DOHH2 (cell line): ENCODE measurements at regions not wholly inside any gene's neighbourhood (a gene's known extent, or its start where the extent isn't known, plus 50 kb on each side); places are given as distances from the start of the nearest gene placed in this dataset.

Experiments
- H3F3A ChIP-seq: fragments of 200-600 bp; sonication (generic), shearing (Covaris generic); 2 replicates; pipeline ENCODE4 v1.6.0; 2016; ENCODE audit warnings: antibody characterized with exemption, mild to moderate bottlenecking; ENCODE audit not compliant: control insufficient read depth, insufficient read depth
- H3K27ac ChIP-seq: fragments of 200-600 bp; sonication (generic); 2 replicates; pipeline ENCODE4 v1.5.1; 2014; ENCODE audit warnings: low read depth, mild to moderate bottlenecking, low read length, moderate library complexity
- H3K27me3 ChIP-seq: fragments of 200-600 bp; sonication (generic); 2 replicates; pipeline ENCODE4 v1.6.1; 2014; ENCODE audit warnings: mild to moderate bottlenecking, low read length, mixed read lengths; ENCODE audit not compliant: control insufficient read depth
- H3K36me3 ChIP-seq: fragments of 200-600 bp; sonication (generic); 2 replicates; pipeline ENCODE4 v1.6.1; 2014; ENCODE audit warnings: mild to moderate bottlenecking, low read length, moderate library complexity, mixed read lengths; ENCODE audit not compliant: control insufficient read depth
- H3K4me1 ChIP-seq: fragments of 200-600 bp; sonication (generic); 2 replicates; pipeline ENCODE4 v1.6.1; 2014; ENCODE audit warnings: mild to moderate bottlenecking, low read length, mixed read lengths; ENCODE audit not compliant: control insufficient read depth
- H3K4me2 ChIP-seq: fragments of 200-600 bp; sonication (generic); 2 replicates; pipeline ENCODE4 v1.6.0; 2014; ENCODE audit warnings: mild to moderate bottlenecking, low read length, moderate library complexity
- H3K4me3 ChIP-seq: fragments of 200-600 bp; sonication (generic); 2 replicates; pipeline ENCODE4 v1.5.1; 2014; ENCODE audit warnings: mild to moderate bottlenecking, low read length, mixed read lengths
- H3K79me2 ChIP-seq: fragments of 200-600 bp; sonication (generic); 2 replicates; pipeline ENCODE4 v1.6.1; 2014; ENCODE audit warnings: mild to moderate bottlenecking, low read length, mixed read lengths; ENCODE audit not compliant: control insufficient read depth
- H3K9me2 ChIP-seq: fragments of 200-600 bp; sonication (generic); replicated peaks from 2 replicates; pipeline ENCODE4 v1.6.1; 2014; ENCODE audit warnings: mild to moderate bottlenecking, low read length, mixed read lengths; ENCODE audit not compliant: control insufficient read depth
- H3K9me3 ChIP-seq: fragments of 200-600 bp; sonication (generic); 2 replicates; pipeline ENCODE4 v1.6.1; 2014; ENCODE audit warnings: antibody characterized with exemption, low read length, mixed read lengths; ENCODE audit not compliant: control insufficient read depth, insufficient read depth
- H4K20me1 ChIP-seq: fragments of 200-600 bp; sonication (generic); 2 replicates; pipeline ENCODE4 v1.6.0; 2014; ENCODE audit warnings: low read depth, mild to moderate bottlenecking, antibody characterized with exemption, low read length, moderate library complexity; ENCODE audit not compliant: control insufficient read depth, insufficient read depth
- CTCF ChIP-seq: fragments of 200-600 bp; sonication (generic); IDR thresholded peaks from one replicate; pipeline ENCODE4 v1.5.1; 2014; ENCODE audit warnings: antibody characterized with exemption, mild to moderate bottlenecking, low read depth, low read length; ENCODE audit not compliant: poor library complexity, severe bottlenecking
- EZH2phosphoT487 ChIP-seq: fragments of 200-600 bp; sonication (generic); IDR thresholded peaks from 2 replicates; pipeline ENCODE4 v1.6.1; 2017; ENCODE audit warnings: borderline replicate concordance, mild to moderate bottlenecking, antibody characterized with exemption, low read length, moderate library complexity, mixed read lengths

- H3K9me3 ChIP-seq, result no peaks in the 10 kb centered on the region
- H3K27ac ChIP-seq, result no peak overlapping the region
- H3F3A ChIP-seq, result no peaks in the 10 kb centered on the region
- H3K4me3 ChIP-seq, result no peak overlapping the region
- H3K27me3 ChIP-seq, result peaks cover under 1% of the 10 kb centered on the region; the same call in 1 of the 2 replicates
- no peaks in the 10 kb centered on the region for H4K20me1 ChIP-seq
- no peaks in the 10 kb centered on the region for H3K36me3 ChIP-seq
- no peaks in the 10 kb centered on the region for H3K4me1 ChIP-seq
- TF ChIP-seq EZH2phosphoT487, result no peak
- no peak for TF ChIP-seq CTCF
- H3K9me2 ChIP-seq, result no peaks in the 10 kb centered on the region
- no peak overlapping the region for H3K4me2 ChIP-seq
- H3K79me2 ChIP-seq, result no peaks in the 10 kb centered on the region
These were observed 187.6 kb upstream of the NEBL start for GRCh38 chr10:21084700-21085099.

GRCh38 chr10:21083861-21084260, 186.8 kb upstream of the NEBL start:
- peaks cover 9% of the 10 kb centered on the region; the same call in 1 of the 2 replicates for H3K27me3 ChIP-seq
- H3K4me3 ChIP-seq, result no peak overlapping the region
- H3K27ac ChIP-seq, result no peak overlapping the region
- no peaks in the 10 kb centered on the region for H3K9me3 ChIP-seq
- no peak overlapping the region for H3K4me2 ChIP-seq
- no peaks in the 10 kb centered on the region for H3K36me3 ChIP-seq
- no peaks in the 10 kb centered on the region for H3K4me1 ChIP-seq
- no peaks in the 10 kb centered on the region for H3F3A ChIP-seq
- TF ChIP-seq EZH2phosphoT487 (no peak), CTCF (no peak)
- H3K79me2 ChIP-seq, result no peaks in the 10 kb centered on the region
- H4K20me1 ChIP-seq, result no peaks in the 10 kb centered on the region
- H3K9me2 ChIP-seq, result no peaks in the 10 kb centered on the region

GRCh38 chr10:21082206-21082605, 185.1 kb upstream of the NEBL start:
- H3K27me3 ChIP-seq, result peaks cover 9% of the 10 kb centered on the region; the same call in 1 of the 2 replicates
- H3K9me2 ChIP-seq, result no peaks in the 10 kb centered on the region
- no peaks in the 10 kb centered on the region for H4K20me1 ChIP-seq
- no peaks in the 10 kb centered on the region for H3K4me1 ChIP-seq
- H3K4me3 ChIP-seq, result no peak overlapping the region
- no peaks in the 10 kb centered on the region for H3K36me3 ChIP-seq
- H3K9me3 ChIP-seq, result no peaks in the 10 kb centered on the region
- H3K4me2 ChIP-seq, result no peak overlapping the region
- H3K79me2 ChIP-seq, result no peaks in the 10 kb centered on the region
- no peak for TF ChIP-seq CTCF
- no peak for TF ChIP-seq EZH2phosphoT487
- H3F3A ChIP-seq, result no peaks in the 10 kb centered on the region
- H3K27ac ChIP-seq, result no peak overlapping the region

GRCh38 chr10:21080261-21080660, 183.2 kb upstream of the NEBL start:
- no peak for TF ChIP-seq CTCF
- no peak for TF ChIP-seq EZH2phosphoT487
- Histone ChIP-seq H3F3A (no peaks in the 10 kb centered on the region), H3K79me2 (no peaks in the 10 kb centered on the region), H3K27ac (no peak overlapping the region), H3K9me2 (no peaks in the 10 kb centered on the region), H3K36me3 (no peaks in the 10 kb centered on the region), H4K20me1 (no peaks in the 10 kb centered on the region), H3K4me1 (no peaks in the 10 kb centered on the region), H3K4me2 (no peak overlapping the region), H3K4me3 (no peak overlapping the region), H3K27me3 (peaks cover 9% of the 10 kb centered on the region; the same call in 1 of the 2 replicates), H3K9me3 (no peaks in the 10 kb centered on the region)
